ENCODE measurements at regions not wholly inside any gene's neighbourhood (a gene's known extent, or its start where the extent isn't known, plus 50 kb on each side); places are given as distances from the start of the nearest gene placed in this dataset.

- no peak for DNase-seq (ENCODE audit: low read depth, low spot score)
Observed at GRCh38 chr9:17018540-17019196, 116.2 kb upstream of the CNTLN start.

GRCh38 chr9:17017931-17018491 lies 116.8 kb upstream of the CNTLN start:
- peak; percentile 90 for DNase-seq (ENCODE audit: low read depth, low spot score)

- DNase-seq (ENCODE audit: low read depth, low spot score) = no peak
Observed at GRCh38 chr9:17013891-17014290, 120.9 kb upstream of the CNTLN start.

- no peak for DNase-seq (ENCODE audit: low read depth, low spot score)
Observed at GRCh38 chr9:17013010-17013409, 121.8 kb upstream of the CNTLN start.

GRCh38 chr9:17011880-17012279 lies 123.0 kb upstream of the CNTLN start:
- no peak for DNase-seq (ENCODE audit: low read depth, low spot score)

- DNase-seq (ENCODE audit: low read depth, low spot score) = no peak
Observed at GRCh38 chr9:17009071-17009470, 125.8 kb upstream of the CNTLN start.

GRCh38 chr9:17005056-17005823 lies 129.6 kb upstream of the CNTLN start:
- no peak for DNase-seq (ENCODE audit: low read depth, low spot score)

- no peak for DNase-seq (ENCODE audit: low read depth, low spot score)
Observed at GRCh38 chr9:17004500-17004899, 130.3 kb upstream of the CNTLN start.

- peak; percentile 42 for DNase-seq (ENCODE audit: low read depth, low spot score)
Observed at GRCh38 chr9:17003576-17004240, 131.1 kb upstream of the CNTLN start.

- no peak for DNase-seq (ENCODE audit: low read depth, low spot score)
Observed at GRCh38 chr9:16996901-16997491, 126.5 kb upstream of the BNC2 start.

- no peak for DNase-seq (ENCODE audit: low read depth, low spot score)
Observed at GRCh38 chr9:16992138-16992537, 121.7 kb upstream of the BNC2 start.

- peak; percentile 83 for DNase-seq (ENCODE audit: low read depth, low spot score)
Observed at GRCh38 chr9:16987026-16987425, 116.6 kb upstream of the BNC2 start.

GRCh38 chr9:16986556-16986955 lies 116.1 kb upstream of the BNC2 start:
- DNase-seq (ENCODE audit: low read depth, low spot score) = no peak

- peak; percentile 85 for DNase-seq (ENCODE audit: low read depth, low spot score)
Observed at GRCh38 chr9:16985559-16986348, 115.3 kb upstream of the BNC2 start.

- no peak for DNase-seq (ENCODE audit: low read depth, low spot score)
Observed at GRCh38 chr9:16982780-16983310, 112.4 kb upstream of the BNC2 start.

GRCh38 chr9:16976427-16976826 lies 106.0 kb upstream of the BNC2 start:
- DNase-seq (ENCODE audit: low read depth, low spot score) = no peak

- DNase-seq (ENCODE audit: low read depth, low spot score) = no peak
Observed at GRCh38 chr9:16974436-16974835, 104.0 kb upstream of the BNC2 start.

GRCh38 chr9:16970321-16970720 lies 99.9 kb upstream of the BNC2 start:
- no peak for DNase-seq (ENCODE audit: low read depth, low spot score)

- DNase-seq (ENCODE audit: low read depth, low spot score) = peak; percentile 83
Observed at GRCh38 chr9:16964228-16964627, 93.8 kb upstream of the BNC2 start.

GRCh38 chr9:16960084-16960483 lies 89.6 kb upstream of the BNC2 start:
- no peak for DNase-seq (ENCODE audit: low read depth, low spot score)

- peak; percentile 10 for DNase-seq (ENCODE audit: low read depth, low spot score)
Observed at GRCh38 chr9:16959391-16959790, 88.9 kb upstream of the BNC2 start.

Measured in astrocyte of the hippocampus (primary cell).